AG08396 (cell line): ENCODE measurements at regions not wholly inside any gene's neighbourhood (a gene's known extent, or its start where the extent isn't known, plus 50 kb on each side); places are given as distances from the start of the nearest gene placed in this dataset.
"Not testable (repeated sequence)": the region's sequence is repeated elsewhere in the genome, so short reads cannot be mapped to it uniquely, and the experiment has no call there.

Experiments
- DNase-seq: peaks from one replicate; pipeline ENCODE4 v3.0.0; 2012; ENCODE audit warnings: low spot score, mixed read lengths

DNA sequence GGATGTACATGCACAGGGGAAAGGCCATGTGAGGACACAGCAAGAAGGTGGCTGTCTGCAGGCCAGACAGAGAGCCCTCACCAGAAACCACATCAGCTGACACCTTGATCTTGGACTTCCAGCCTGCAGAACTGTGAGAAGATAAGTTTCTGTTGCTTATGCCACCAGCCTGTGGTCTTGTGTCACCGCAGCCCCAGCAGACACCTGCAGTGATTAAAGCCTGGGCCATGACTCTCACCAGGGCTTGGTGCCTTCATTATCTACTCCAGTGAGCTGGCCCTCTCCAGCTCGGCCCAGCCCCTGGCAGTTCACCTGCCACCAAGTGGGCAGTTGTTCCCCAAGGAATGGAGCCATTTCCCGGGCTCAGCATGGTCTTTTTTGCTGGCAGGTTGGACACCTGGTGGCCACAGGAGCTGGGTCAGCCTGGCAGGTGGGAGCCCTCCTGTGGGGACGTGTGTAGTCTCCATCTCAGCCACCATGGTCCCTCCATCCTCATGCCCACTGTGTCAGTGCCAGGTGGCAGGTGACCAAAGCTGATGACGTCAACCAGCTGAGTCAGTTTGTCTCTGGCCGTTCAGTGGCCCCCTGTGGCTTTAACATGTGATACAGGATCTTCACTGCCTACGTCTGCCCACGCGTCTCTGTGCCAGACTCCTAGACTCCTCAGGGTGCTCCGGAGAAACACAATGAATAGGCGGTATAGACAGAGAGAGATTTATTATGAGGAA is 99.9 kb upstream of the PPP1R26 start:
- no peak for DNase-seq

DNA sequence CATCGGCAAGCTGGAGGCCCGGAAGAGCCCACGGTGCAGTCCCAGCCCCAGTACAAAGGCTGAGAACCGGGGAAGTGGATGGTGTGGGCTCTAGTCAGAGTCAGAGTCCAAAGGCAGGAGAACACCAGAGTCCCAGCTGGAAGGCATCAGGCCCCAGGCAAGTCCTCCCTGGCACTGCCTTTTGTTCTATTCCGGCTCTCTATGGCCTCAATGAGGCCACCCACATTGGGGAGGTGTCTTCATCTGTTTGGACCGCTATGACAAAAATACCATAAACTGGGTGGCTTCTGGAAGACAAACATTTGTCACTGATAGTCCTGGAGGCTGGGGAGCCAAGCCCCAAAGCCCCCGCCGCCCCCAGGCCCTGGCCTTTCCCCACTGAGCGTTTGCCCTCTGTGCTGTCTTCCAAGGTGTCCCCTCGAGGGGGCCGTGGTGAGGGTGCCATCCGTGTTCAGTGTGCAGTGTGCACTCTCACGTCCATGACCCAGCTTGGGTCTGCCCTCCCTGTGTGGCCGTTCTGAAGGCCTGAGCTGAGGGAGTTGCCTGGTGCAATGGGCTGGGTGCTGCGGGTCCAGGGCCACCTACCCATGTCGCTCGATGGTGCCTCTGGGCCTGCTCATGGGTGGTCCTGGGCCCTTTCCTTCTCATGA is 99.1 kb upstream of the PPP1R26 start:
- DNase-seq: no peak

DNA sequence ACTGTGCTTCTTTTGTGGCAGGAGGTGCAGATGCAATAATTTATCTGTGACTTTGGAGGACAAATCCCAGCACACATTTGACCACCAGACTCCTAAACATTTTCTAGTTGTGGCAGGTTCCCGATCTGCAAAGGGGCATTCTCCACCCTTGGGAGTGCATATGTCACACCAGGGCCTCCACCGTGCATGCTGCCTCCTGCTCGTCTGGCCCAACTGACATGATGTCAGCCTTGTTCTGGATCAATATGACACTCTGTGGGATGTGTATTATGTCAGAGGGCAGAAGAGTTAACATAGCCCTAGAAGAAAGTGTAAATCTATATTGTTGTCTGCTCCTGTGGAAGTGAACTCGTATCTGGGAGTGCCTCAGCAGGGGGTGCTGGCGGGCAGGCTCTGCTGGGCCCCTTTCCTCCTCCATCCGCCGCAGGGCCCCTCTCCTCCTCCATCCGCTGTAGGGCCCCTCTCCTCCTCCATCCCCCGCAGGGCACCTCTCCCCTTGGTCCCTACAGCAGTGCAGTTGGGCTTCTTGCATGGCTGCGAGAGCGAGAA is 97.7 kb upstream of the PPP1R26 start:
- no peak for DNase-seq

GRCh38 chr9:135384226-135384625 is 95.4 kb upstream of the PPP1R26 start:
- DNase-seq: no peak

GRCh38 chr9:135384815-135385405 is 94.7 kb upstream of the PPP1R26 start:
- DNase-seq: not testable (repeated sequence)

DNA sequence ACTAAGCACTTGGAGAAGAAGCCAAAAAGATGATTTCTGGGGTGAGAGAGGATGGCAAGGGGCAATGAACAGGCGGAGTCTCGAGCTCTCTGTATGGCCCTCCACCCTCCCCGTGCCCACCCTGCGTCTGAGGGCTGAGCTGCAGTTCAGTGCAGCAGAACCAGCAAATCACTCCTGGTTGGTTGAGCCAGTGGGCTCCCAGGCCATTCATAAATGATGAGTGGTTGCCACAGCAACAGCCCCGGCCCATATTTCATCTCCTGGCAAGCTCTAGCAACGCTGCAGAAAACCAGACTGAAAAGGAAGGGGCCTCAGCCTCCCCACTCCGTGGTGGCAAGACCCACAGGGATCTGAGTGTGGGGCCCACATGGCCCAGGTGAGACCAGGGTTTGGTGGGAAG is 93.8 kb upstream of the PPP1R26 start:
- DNase-seq: no peak

DNA sequence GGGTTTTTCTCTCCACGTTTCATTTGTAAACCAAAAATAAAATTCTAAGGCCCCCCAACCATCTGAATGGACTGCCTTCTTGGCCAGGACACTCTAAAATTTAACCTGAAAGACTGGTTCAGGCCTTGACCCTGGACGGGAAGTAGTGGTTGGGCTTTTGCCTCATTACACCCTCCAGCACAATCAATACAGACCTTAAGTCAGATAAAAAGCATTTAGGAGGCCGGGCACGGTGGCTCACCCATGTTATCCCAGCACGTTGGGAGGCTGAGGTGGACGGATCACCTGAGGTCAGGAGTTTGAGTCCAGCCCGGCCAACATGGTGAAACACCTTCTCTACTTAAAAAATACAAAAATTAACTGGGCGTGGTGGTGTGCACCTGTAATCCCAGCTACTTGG is 91.6 kb upstream of the PPP1R26 start:
- no peak for DNase-seq

DNA sequence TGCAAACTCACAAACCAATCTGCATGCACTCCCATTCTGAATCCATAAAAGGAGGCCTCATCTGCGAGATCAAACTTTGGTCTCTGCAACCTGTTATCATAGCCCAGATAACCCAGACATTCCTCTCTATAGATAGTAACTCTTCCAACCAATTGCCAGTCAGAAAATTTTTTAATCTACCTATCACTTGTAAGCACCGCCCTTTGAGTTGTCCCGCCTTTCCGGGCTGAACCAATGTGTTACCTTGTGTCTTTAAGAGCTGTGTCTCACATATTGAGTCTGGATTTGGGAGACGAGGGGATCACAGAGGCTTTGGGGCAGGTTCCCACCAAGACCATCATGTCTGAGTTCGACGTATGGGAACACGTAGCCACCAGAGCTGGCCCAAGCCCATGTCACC is 91.1 kb upstream of the PPP1R26 start:
- no peak for DNase-seq

- no peak for DNase-seq
Measured at GRCh38 chr9:135391759-135392158, 87.8 kb upstream of the PPP1R26 start.

DNA sequence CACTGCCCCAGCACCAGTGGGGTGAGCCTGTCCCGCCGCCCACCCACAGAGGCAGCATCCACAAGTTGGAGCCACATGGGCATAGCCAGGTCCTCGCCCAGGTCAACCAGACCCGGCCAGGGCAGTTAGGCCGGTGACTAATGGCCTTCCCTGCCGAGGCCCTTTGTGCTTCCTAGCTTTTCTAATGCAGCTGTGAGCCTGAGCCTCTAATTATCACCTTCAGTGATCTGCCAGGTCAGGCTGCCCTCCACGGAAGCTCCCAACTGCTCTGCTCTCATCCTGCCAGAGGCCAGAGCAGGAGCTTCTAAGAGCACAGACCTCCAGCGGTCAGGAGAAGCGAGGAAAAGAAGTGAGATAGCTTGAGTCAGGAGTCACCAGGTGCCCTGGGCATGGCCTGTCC is 87.1 kb upstream of the PPP1R26 start:
- DNase-seq: no peak

GRCh38 chr9:135394131-135394530 is 85.5 kb upstream of the PPP1R26 start:
- DNase-seq: no peak

DNA sequence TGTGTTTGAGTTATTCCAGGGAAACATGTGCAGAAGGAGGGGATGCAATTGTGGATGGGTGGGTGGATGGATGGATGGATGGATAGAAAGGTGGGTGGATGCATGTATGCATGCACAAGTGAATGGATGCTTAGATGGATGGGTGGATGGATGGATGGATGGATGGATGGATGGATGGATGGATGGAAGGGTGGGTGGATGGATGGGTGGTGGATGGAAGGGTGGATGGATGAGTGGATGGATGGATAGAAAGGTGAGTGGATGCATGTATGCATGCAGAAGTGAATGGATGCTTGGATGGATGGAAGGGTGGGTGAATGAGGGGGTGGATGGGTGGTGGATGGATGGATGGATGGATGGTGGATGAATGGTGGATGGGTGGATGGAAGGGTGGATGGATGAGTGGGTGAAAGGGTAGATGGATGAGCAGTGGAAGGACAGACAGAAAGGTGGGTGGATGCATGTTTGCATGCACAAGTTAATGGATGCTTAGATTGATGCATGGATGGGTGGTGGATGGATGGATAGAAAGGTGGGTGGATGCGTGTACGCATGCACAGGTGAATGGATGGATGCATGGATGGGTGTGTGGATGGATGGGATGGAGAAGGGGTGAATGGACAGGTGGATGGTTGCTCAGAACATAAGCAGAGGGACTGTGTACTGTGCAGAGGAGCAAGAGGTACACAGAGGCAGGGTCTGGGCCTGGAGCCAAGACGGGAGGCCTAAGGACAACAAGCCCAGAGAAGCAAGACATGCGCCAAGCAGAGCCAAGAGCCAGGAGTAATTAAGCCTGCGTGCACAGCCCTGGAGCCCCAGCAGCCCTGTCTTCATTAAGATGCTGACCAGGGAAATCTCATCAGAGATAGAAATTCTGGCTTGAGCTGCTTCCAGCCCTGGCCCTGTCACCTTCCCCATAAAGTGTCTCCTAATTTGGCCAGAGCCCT is 84.6 kb upstream of the PPP1R26 start:
- DNase-seq: no peak

DNA sequence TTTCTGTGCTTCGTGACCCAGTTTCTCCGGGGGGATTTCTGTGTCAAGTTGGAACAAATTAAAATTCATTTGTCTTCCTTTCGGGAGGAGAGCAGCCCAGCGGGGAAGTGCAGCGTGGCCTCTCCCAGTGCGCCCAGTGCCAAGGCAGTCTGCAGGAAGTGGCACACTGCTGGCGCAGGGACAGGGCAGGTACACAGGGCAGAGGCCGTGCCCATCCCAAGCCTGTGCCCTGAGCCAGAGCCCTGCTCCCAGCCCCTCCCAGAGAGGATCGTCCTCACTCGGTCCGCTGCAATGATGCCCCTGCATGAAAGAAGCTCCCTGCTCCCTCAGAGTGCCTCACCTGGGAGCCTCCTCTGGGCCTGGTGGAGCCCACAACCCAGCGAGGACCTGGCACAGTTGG is 82.4 kb upstream of the PPP1R26 start:
- DNase-seq: no peak

- no peak for DNase-seq
Measured at GRCh38 chr9:135399000-135399649, 80.5 kb upstream of the PPP1R26 start.

DNA sequence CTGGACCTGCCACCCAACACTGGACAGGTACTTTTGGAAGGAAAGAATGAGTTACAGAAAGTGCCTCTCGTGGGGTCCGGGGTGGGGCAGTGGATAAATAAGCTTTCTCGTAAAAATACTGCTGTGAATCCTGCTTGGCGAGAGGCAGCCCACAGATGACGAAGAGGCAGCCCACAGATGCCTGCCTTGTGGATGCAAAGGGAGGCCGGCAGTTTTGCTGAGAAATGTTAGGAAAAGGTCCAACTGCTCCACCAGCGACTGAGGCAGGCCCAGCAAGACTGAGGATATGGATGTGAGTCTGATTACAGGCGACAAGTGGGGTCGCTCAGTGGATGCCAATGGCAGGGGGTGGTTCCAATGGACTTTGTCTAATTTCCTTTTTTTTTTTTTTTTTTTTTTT is 79.1 kb upstream of the PPP1R26 start:
- no peak for DNase-seq

GRCh38 chr9:135401218-135401617 is 78.4 kb upstream of the PPP1R26 start:
- DNase-seq: no peak

DNA sequence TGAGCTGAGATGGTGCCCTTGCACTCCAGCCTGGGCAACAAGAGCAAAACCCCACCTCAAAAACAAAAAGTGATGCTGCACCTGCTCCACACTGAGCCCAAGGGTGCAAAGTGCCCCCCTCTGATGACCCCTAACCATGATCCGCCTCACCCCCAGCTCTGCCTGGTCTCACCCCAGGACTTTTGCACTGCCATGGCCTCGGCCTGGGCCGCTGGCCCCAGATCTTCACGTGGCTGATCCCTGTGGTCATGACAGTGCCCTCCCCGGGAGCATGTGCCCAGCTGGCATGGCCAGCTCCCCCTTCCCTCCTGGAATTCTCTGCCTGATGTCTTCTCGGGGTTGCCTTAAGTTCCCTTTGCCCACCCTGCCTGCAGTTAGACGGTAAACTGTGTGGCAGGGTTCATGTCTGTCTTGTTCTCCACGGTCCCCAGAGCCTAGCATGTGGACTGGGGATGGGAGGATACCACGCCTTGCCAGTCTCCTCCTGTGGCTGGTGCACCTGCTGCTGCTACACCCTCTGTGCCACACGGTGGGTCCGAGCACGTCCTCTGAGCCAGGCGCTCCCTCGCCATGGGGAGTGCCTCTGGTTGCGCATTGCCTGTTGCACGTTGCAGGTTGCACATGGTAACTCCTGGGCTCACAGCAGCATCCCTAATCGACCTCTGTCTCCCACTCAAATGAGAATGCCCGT is 77.4 kb upstream of the PPP1R26 start:
- DNase-seq: no peak

- DNase-seq: no peak
Measured at GRCh38 chr9:135402739-135403695, 76.6 kb upstream of the PPP1R26 start.

DNA sequence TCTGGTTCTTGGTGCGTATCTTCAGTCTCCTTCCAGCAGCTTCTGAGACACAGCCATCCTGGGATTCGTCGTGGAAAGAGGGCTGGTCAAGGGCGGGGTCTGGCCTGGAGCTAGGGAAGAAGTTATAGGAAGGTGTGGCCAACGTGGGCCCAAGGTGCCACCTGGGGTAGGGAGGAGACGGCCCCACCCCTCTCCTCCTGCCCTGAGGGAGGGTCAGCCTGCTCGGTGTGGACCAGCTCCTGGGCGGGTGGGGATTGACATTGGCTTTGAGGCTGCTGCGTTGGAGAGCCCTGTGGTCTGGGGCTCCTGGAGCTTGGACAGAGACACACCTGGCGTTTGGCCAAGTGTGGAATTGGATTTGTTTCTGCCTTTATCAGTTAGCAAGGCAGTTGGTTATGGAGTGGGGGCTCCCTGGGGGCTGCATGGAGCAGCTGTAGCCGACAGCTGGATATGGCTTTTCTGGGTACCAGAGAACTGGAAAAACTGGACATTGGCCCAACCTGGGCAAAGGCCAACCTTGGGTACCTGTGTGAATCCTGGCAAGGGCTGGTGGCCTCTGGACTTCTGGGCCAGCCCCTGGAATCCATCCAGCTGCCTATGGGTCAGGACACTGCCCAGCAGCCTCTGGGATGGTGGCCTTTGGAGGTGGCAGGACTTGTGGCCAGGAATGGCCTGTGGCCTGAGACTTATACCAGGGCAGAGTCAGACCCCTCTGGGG is 75.7 kb upstream of the PPP1R26 start:
- DNase-seq: no peak
